GM21619 (cell line): ENCODE measurements at regions not wholly inside any gene's neighbourhood (a gene's known extent, or its start where the extent isn't known, plus 50 kb on each side); places are given as distances from the start of the nearest gene placed in this dataset.

Experiments used
- ATAC-seq: cut with Tn5 transposase; IDR thresholded peaks from one replicate; pipeline ENCODE4 v1.9.1; 2021; ENCODE audit not compliant: unreplicated experiment

DNA sequence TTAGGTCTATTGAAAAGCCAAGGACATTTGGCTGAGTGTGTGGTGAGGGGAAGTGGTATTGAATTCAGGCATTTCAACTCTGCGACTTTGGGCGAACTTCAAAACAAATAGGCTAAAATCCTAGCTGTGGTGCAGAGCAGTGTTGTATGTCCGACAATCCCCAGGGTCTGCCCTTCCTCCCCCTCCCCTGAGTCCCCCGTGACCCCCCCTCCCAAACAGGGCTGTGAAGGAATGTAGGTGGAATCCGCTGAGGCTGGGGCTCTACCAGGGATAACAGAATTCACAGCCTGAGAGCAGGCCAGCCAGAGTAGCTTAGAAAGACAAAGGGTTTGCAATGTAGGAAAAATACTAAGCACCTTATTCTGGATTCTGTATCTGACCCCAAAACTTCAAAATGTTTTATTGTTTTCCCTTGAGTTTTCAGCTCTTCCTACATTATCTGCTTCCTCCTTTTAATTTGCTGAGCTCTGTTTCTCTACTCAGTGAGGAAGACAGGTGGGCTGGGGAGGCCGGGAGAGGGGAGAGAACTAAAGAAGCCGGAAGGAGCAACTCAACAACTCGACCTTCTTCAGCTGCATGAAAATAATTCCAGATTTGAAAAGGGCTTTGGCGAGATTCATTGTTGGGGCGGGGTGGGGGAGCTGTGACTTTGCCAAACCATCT, 315.2 kb downstream of the BLID start:
- no peak for ATAC-seq

- ATAC-seq = no peak
These were observed 315.8 kb downstream of the BLID start for GRCh38 chr11:121800240-121800639.

- ATAC-seq = no peak
These were observed 318.5 kb downstream of the BLID start for GRCh38 chr11:121797496-121797895.

DNA sequence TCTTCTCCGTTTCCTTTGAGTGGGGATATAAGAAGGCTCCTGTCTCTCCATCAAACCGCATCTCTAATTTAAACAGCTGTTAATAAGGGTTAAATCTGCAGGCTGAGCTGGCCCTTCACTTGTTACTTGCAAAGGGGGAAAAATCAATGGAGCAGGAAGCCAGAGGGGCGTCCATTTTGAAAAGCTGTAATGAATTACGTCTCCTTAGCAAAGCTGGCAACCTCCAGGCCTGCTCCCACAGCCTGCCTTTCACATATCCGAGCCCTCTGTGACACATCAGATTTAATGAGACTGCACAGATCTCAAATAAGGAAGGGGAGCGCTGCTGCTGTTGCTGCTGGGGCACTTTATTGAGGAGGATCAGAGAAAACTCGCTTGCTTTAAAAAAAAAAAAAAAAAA, 320.8 kb downstream of the BLID start:
- ATAC-seq = no peak

GRCh38 chr11:121794671-121795141, 321.3 kb downstream of the BLID start:
- no peak for ATAC-seq

DNA sequence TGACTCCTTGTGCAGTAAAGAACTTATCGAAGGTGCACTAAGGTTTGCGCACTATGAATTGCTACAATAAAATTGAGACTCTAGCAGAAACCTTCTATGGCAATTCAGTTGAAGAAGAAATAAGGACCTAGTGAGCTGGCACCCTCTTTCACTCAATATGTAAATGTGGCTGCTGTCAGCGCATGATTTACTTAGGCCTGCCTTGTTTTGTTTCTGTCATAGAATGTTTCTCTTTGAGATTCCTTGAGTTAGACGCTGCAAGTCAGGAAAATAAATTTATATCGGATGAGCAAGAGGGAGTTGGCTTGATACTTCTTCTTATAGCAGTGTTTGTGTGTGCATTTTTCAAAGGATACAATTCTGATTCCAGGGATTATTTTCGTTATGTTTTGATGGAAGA, 322.1 kb downstream of the BLID start:
- ATAC-seq = no peak

DNA sequence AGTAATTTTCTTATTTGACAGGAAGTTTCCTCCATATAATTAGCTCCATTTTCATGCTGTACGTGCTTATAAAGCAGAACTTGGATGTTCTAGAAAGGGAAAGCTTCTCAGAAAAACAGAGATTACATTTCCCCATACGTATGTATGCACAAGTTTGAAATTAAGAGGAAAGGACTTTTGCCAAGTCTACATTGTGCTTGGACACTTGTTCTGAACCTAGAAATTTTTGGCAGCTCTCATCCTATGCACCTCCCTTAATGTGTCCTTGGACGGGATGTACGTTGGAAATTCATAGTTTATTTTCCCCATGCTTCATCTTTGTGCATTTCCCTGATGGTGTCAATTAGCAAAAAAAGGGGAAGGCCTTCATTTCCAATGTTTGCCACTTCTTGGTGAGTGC, 322.7 kb downstream of the BLID start:
- no peak for ATAC-seq

DNA sequence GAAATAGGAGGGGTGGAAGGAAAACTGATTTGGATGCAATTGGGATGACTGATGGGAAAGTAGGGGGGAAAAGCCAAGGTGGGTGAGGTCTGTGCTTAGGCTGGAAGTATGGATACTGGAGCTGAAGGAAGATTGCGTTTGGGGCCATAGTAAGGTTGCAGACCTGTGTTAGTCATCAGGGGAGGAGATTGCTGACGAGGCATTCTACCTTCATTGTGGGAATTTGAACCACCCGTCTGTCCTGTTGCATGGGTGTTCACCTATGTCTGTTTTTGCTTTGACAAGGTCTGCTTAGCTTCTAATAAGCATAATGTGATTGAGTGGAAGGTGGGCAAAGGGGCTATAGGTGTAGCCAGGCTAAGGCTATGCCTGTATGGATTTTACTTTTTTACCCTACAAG, 323.8 kb downstream of the BLID start:
- ATAC-seq = no peak

GRCh38 chr11:121790430-121790829, 325.6 kb downstream of the BLID start:
- ATAC-seq = no peak

DNA sequence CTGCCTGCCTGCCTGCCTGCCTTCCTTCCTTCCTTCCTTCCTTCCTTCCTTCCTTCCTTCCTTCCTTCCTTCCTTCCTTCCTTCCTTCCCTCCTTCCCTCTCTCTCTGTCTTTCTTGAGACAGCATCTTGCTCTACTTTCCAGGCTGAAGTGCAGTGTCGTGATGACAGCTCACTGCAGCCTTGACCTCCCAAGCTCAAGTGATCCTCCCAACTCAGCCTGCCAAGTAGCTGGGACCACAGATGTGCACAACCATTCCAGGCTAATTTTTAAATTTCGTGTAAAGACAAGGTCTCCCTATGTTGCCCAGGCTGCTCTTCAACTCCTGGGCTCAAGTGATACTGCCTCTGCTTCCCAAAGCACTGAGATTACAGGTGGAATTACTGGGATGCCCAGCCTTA, 328.2 kb upstream of the SORL1-AS1 start:
- ATAC-seq = no peak

- no peak for ATAC-seq
These were observed 324.3 kb upstream of the SORL1-AS1 start for GRCh38 chr11:121777056-121777455.

DNA sequence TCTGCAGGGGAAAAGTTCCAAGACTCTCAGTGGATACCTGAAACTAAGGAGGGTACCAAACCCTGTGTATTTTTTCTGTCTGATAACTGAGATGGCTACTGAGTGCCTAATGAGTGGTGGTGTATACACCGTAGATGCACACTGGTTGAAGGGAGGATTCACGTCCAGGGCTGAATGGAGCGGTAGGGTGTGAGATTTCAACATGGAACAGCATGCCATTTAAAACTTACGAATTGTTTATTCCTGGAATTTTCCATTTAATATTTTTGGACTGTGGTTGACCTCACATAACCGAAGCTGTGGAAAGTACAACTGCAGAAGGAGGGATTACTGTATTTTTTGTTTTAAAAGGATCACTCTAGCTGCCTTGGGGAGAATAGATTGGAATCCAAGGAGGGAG, 322.5 kb upstream of the SORL1-AS1 start:
- no peak for ATAC-seq

- ATAC-seq = no peak
These were observed 320.3 kb upstream of the SORL1-AS1 start for GRCh38 chr11:121773076-121773475.

- ATAC-seq = no peak
These were observed 318.3 kb upstream of the SORL1-AS1 start for GRCh38 chr11:121770939-121771595.

DNA sequence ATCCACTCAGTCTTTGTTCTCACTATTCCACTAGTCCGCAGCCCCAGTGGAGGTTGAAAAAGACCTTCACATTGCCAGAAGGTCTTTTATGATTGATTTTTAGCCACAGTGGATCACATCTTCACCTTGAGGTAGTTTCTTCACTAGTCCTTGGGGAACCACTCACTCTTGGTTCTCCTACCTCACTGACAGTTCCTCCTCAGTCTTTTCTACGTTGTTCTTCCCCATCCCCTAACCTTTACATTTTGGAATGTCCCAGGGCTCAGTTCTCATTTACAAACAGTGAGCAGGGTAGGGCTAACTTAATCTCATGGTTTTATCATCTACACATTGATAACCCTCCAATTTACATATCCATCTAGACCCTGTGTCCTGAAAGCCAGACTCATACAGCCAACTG, 316.4 kb upstream of the SORL1-AS1 start:
- no peak for ATAC-seq

GRCh38 chr11:121767433-121767832, 314.7 kb upstream of the SORL1-AS1 start:
- ATAC-seq = peak; percentile 75

GRCh38 chr11:121766991-121767390, 314.2 kb upstream of the SORL1-AS1 start:
- ATAC-seq = peak; percentile 13

DNA sequence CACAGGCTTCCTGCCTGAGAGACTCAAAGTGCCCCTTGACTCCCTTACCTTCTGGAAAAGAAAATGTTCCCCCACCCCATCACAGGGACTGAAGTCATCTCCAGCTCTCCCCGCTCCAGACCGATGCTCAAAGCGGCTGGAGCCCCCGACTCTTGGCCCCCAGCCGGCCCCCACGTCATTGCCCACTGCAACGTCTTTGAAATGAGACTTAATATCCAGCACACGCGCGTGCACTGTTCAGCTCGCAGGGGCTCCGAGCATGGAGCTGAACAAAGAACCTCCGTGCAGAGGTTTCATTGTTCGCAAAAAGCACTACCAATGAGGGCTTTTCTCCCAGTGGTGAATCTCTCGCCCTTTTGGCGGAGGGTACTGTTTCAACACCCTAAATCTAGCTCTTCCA, 313.4 kb upstream of the SORL1-AS1 start:
- no peak for ATAC-seq

DNA sequence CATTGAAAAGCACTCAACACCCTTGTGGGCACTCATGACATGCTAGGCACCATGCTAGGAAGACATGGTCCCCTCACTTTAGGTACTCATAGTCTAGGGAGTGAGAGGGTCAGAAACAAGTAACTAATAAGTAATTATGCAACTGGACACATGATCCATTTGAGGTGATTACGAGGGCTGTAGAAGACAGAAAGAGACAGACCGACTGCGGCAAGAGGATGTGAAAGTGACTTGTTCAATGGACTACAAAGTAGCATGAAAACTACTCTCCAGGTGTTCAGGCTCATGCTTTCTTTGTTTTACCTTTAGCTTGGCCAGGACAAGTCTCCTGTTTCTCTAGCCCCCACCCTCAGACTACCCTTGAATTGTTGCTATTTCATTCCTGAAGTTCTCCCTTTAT, 310.8 kb upstream of the SORL1-AS1 start:
- peak; percentile 80 for ATAC-seq

- ATAC-seq = no peak
These were observed 310.1 kb upstream of the SORL1-AS1 start for GRCh38 chr11:121762820-121763219.

GRCh38 chr11:121761186-121761585, 308.4 kb upstream of the SORL1-AS1 start:
- no peak for ATAC-seq

GRCh38 chr11:121757480-121758125, 304.8 kb upstream of the SORL1-AS1 start:
- no peak for ATAC-seq
